Stomach (tissue), 8 donors: ENCODE measurements at regions not wholly inside any gene's neighbourhood (a gene's known extent, or its start where the extent isn't known, plus 50 kb on each side); places are given as distances from the start of the nearest gene placed in this dataset.

Experiments used
- DNase-seq, 2 donors: peaks; one replicate each; pipeline versions ENCODE4 v3.0.0 to v3.0.0-alpha.2; 2013 to 2019
- H3K27ac ChIP-seq, 5 donors: fragments of 200-600 bp in 4 of 5; sonication (generic) in 4 of 5; one replicate each; pipeline ENCODE4 v1.5.1; 2013 to 2019; ENCODE audit warnings: mild to moderate bottlenecking in 1 of 5, moderate library complexity in 1 of 5
- H3K27me3 ChIP-seq, 3 donors: fragments of 200-600 bp; sonication (generic); one replicate each; pipeline ENCODE4 v1.5.1; 2017 to 2019; ENCODE audit warnings: mixed run types in 1 of 3
- H3K36me3 ChIP-seq, 4 donors: fragments of 200-600 bp; sonication (generic); 1 replicate in 3 of 4; 2 replicates in 1 of 4; pipeline ENCODE4 v1.5.1; 2016 to 2019
- H3K4me1 ChIP-seq, 4 donors: fragments of 200-600 bp; sonication (generic); one replicate each; pipeline ENCODE4 v1.5.1; 2016 to 2019
- H3K4me3 ChIP-seq, 4 donors: fragments of 200-600 bp; sonication (generic) in 3 of 4; one replicate each; pipeline ENCODE4 v1.5.1; 2016 to 2019; ENCODE audit warnings: mild to moderate bottlenecking in 1 of 4
- H3K9me3 ChIP-seq, 4 donors: fragments of 200-600 bp; sonication (generic); one replicate each; pipeline ENCODE4 v1.5.1; 2016 to 2019
- EP300 ChIP-seq: sonication (generic); formaldehyde crosslinking; IDR thresholded peaks from one replicate; pipeline ENCODE4 v1.6.1; 2017; ENCODE audit warnings: antibody characterized with exemption
- POLR2A ChIP-seq, 4 donors: fragments of 450-650 bp; IDR thresholded peaks; one replicate each; pipeline ENCODE4 v1.6.1; 2016; ENCODE audit warnings: antibody characterized with exemption in 4 of 4, control low read depth in 2 of 4, mild to moderate bottlenecking in 1 of 4, moderate library complexity in 1 of 4
- POLR2AphosphoS5 ChIP-seq, 3 donors: sonication (generic); formaldehyde crosslinking; IDR thresholded peaks; one replicate each; pipeline ENCODE4 v1.6.1; 2016; ENCODE audit warnings: antibody characterized with exemption in 3 of 3
- WGBS, 5 donors: extraction: QIAGEN DNeasy Blood & Tissue Kit in 3 of 5; methylation state at CpG; one replicate each; pipeline versions ENCODE4 v1.1.5 to v1.1.7; 2013 to 2018; 5-methylcytosine and 5-hydroxymethylcytosine counted together
- intact Hi-C: fragments of 100-400 bp; cut with DNase I; formaldehyde crosslinking; loops from one replicate; pipeline ENCODE4 v1.15.1; 2023; ENCODE audit warnings: low total_unique reads
- TF ChIP-seq, protein P1 (sequence below), 7 experiments: fragments of 450-650 bp in 4 of 7; fragments of 200-600 bp in 3 of 7; sonication (generic) in 3 of 7; IDR thresholded peaks; one replicate each; pipeline ENCODE4 v1.5.1; 2016 to 2019; ENCODE audit warnings: antibody characterized with exemption in 7 of 7, control low read depth in 2 of 7, mild to moderate bottlenecking in 1 of 7
- donor health status: healthy with polysubstance abuse.
- donor health status: Bipolar disorder and iron deficiency.
- donor health status: healthy.

DNA sequence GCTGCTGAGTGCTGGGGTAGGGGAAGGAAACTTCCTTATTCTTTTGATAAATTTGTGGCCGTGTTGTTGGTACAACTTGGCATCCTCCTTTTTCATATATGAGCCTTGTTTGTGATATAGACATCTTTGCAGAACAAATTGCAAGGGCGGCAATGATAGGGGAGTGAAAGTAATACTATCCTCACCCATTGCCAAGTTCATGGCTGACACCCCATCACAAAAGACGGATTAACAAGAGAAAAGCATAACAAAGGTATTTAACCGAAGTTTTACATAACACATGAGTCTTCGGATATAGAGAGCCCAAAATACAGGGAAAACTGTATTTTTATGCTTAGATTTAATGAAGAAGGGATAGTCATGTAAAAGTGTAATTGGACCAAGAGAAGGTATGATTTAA is 86.3 kb upstream of the TMPRSS2 start:
- no peak for DNase-seq
- peaks cover 17 to 41% (median 18%) of the 10 kb centered on the region in 4 donors for H3K4me1 ChIP-seq
- H3K36me3 ChIP-seq, result no peaks in the 10 kb centered on the region
- H3K27ac ChIP-seq, result peak overlapping the region; percentile 73 to 86 (median 79)
- no peak overlapping the region for H3K4me3 ChIP-seq
- TF ChIP-seq EP300 (no peak), POLR2A (IDR thresholded peaks at IDR 0.05) (no peak), POLR2AphosphoS5 (IDR thresholded peaks at IDR 0.05) (no peak)
- TF ChIP-seq, protein P1, sequence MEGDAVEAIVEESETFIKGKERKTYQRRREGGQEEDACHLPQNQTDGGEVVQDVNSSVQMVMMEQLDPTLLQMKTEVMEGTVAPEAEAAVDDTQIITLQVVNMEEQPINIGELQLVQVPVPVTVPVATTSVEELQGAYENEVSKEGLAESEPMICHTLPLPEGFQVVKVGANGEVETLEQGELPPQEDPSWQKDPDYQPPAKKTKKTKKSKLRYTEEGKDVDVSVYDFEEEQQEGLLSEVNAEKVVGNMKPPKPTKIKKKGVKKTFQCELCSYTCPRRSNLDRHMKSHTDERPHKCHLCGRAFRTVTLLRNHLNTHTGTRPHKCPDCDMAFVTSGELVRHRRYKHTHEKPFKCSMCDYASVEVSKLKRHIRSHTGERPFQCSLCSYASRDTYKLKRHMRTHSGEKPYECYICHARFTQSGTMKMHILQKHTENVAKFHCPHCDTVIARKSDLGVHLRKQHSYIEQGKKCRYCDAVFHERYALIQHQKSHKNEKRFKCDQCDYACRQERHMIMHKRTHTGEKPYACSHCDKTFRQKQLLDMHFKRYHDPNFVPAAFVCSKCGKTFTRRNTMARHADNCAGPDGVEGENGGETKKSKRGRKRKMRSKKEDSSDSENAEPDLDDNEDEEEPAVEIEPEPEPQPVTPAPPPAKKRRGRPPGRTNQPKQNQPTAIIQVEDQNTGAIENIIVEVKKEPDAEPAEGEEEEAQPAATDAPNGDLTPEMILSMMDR (IDR thresholded peaks at IDR 0.05), result no peak
- peaks cover 0 to 9% (median 0%) of the 10 kb centered on the region in 3 donors for H3K27me3 ChIP-seq
- intact Hi-C loops, result no loop called here
- 27 to 50% (median 29%) methylated on average over 5 of the region's 5 CpGs for WGBS, 5 donors
- H3K9me3 ChIP-seq, result peaks cover 0 to 2% (median 0%) of the 10 kb centered on the region in 4 donors

DNA sequence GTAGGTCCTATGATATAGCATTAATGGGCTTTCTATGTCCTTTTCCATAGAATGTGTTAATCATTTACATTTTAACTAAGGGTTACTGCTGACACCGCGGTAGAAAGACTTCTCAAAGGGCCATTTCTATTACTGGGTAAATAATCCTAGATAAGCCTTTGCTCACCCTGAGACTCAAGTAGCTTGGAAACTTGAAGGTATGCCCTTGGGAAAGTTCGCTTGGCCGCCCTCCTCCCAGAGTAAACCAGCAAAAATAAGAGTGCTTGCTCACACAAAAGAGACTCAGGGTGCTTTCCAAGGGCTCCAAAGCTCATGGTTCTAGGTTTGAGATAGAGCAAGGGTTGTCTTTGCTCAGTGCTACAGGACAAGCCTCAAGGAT is 85.8 kb upstream of the TMPRSS2 start:
- Histone ChIP-seq H3K27ac (peak overlapping the region; percentile 73 to 86 (median 79)), H3K4me1 (peaks cover 16 to 39% (median 18%) of the 10 kb centered on the region in 4 donors), H3K27me3 (peaks cover 0 to 9% (median 0%) of the 10 kb centered on the region in 3 donors), H3K4me3 (no peak overlapping the region), H3K36me3 (no peaks in the 10 kb centered on the region), H3K9me3 (peaks cover 0 to 7% (median 0%) of the 10 kb centered on the region in 4 donors)
- WGBS, 5 donors, result 24 to 50% (median 37%) methylated on average over 4 of the region's 4 CpGs
- DNase-seq, result peak; percentile 83 to 86
- TF ChIP-seq POLR2AphosphoS5 (IDR thresholded peaks at IDR 0.05), result peak in 1 of 3 donors; percentile 44
- TF ChIP-seq, protein P1 (IDR thresholded peaks at IDR 0.05), result no peak
- intact Hi-C loops, result no loop called here

DNA sequence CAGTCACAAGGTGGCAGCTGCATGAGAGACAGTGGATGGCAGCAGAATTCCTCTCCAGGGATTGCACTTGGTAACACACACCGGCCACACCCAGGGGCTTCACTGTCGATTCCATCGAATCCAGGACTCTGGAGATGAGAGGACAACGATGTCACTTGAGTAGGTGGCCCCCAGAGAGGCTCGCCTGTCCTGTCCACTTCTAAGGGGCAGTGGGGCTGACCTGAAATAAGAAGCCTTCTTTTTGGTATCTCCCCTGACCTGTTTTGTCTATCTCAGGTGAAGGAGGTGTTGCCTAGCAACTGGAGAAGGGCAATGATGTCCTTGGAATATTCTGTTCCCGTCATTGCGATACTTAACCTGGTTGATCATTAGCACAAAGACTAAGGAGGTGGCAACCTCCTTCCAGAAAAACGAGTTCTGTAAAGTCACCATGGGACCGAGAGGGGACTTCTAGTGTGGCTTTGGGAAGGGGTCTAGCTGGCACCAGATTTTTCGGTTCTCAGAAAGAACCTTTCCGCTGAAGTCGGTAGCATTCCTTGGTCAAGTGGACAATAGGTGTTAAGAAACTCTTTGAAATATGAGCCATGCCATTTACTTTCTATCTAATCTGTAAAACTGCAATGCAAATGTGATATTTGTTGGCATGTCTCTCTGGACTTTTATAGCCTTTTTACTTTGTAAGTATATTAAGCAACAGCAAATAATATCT is 85.2 kb upstream of the TMPRSS2 start:
- H3K36me3 ChIP-seq, result no peaks in the 10 kb centered on the region
- peaks cover 0 to 12% (median 0%) of the 10 kb centered on the region in 4 donors for H3K9me3 ChIP-seq
- H3K4me3 ChIP-seq, result no peak overlapping the region
- peak overlapping the region; percentile 58 to 86 (median 79) for H3K27ac ChIP-seq
- peaks cover 11 to 34% (median 18%) of the 10 kb centered on the region in 4 donors for H3K4me1 ChIP-seq
- DNase-seq, result peak; percentile 49 to 84
- peaks cover 0 to 9% (median 0%) of the 10 kb centered on the region in 3 donors for H3K27me3 ChIP-seq
- WGBS, 5 donors, result 37 to 54% (median 53%) methylated on average over 12 of the region's 12 CpGs
- intact Hi-C loops, result no loop called here
- TF ChIP-seq EP300, result no peak
- TF ChIP-seq POLR2A (IDR thresholded peaks at IDR 0.05), result no peak
- peak in 1 of 3 donors; percentile 51 for TF ChIP-seq POLR2AphosphoS5 (IDR thresholded peaks at IDR 0.05)

DNA sequence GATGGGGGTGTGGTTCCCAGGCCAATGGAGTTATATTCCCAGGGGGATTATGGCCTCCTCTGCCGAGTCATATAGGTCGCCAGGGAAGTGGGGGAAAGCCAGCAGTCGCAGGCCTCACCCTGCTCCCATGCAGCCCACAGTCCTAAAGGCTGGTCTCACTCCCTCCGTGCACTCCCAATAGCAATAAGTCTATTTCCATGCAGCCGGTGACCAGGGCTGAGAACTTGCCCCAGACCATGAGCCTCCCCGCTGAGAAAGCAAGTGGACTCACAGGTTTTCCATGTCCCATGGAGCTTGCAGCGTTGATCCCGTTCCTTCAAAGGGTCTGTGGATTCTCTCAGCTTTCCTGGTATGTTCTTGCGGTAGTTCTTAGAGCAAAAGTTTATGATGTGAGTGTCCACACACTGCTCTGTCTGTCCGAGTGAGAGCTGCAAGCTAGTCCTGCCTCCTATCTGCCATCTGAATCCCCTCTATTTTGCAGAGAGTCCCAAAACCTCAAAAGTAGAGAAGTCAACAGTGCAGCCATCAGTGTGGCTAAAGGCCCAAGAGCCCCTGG is 81.7 kb upstream of the TMPRSS2 start:
- WGBS, 5 donors, result 93 to 98% (median 95%) methylated on average over 10 of the region's 10 CpGs
- H3K9me3 ChIP-seq, result peaks cover 0 to 12% (median 0%) of the 10 kb centered on the region in 4 donors
- peaks cover 10 to 19% (median 12%) of the 10 kb centered on the region in 4 donors for H3K4me1 ChIP-seq
- intact Hi-C loops, result no loop called here
- peak in 1 of 2 donors; percentile 13 for DNase-seq
- peaks cover 0 to 9% (median 0%) of the 10 kb centered on the region in 3 donors for H3K27me3 ChIP-seq
- no peak overlapping the region for H3K27ac ChIP-seq
- no peak overlapping the region for H3K4me3 ChIP-seq
- no peak for TF ChIP-seq EP300
- TF ChIP-seq, protein P1 (IDR thresholded peaks at IDR 0.05), result no peak
- TF ChIP-seq POLR2AphosphoS5 (IDR thresholded peaks at IDR 0.05), result no peak
- no peak for TF ChIP-seq POLR2A (IDR thresholded peaks at IDR 0.05)
- no peaks in the 10 kb centered on the region for H3K36me3 ChIP-seq
